GM10266 (cell line): ENCODE measurements at regions not wholly inside any gene's neighbourhood (a gene's known extent, or its start where the extent isn't known, plus 50 kb on each side); places are given as distances from the start of the nearest gene placed in this dataset.

ENCODE experiments used
- DNase-seq: peaks from one replicate; pipeline ENCODE4 v3.0.0; 2012; ENCODE audit errors: extremely low spot score
- TF ChIP-seq, protein P1 (sequence below): IDR thresholded peaks from 2 replicates; pipeline ENCODE4 v1.5.1; 2012; ENCODE audit warnings: mild to moderate bottlenecking, low read depth; ENCODE audit not compliant: control insufficient read depth, insufficient read depth; ENCODE audit errors: missing control alignments

DNA sequence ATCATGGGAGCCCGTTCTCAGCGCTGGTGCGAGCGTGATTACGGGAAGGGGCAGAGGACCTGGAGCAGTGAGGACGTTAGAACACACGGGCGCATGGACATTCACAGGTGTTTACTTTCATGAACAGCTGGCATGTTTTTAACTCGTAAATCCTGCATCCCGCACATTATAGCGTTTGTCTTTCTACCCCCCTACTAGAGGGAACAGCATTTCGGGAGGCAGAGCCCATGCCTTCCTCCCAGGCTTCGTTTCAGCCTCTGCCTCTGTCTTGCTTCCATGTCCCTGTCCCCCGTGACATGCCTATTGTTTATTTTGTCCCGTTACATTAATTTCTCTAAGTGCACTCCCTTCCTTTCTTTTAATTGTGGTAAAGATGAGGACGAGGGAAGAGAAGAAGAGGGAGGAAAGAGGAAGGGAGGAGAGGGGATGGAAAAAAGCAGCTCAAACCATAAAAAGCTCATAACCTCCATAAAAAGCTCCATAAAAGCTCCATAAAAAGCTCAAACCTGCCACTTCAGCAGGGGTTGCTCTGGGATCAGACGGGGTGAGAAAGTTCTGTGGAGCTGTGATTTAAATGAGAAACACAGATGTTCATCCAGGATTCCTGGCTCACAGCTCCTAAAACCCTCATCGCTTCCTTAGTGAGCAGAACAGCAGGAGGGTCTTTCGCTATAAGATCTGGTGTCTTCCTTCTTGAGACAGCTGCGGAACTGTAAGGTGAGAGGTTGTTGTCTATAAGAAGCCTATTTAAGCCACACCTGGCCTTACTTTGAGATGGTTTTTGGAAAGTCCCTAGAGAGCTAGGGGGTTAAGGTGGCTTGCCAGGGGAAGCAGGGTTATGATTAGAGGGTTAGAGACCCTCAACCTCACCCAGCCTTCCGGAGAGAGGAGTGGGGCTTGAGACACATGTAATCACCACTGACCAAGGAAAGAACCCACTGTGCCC, 66.6 kb upstream of the SNTG2 start:
- DNase-seq, result no peak
- TF ChIP-seq, protein P1, sequence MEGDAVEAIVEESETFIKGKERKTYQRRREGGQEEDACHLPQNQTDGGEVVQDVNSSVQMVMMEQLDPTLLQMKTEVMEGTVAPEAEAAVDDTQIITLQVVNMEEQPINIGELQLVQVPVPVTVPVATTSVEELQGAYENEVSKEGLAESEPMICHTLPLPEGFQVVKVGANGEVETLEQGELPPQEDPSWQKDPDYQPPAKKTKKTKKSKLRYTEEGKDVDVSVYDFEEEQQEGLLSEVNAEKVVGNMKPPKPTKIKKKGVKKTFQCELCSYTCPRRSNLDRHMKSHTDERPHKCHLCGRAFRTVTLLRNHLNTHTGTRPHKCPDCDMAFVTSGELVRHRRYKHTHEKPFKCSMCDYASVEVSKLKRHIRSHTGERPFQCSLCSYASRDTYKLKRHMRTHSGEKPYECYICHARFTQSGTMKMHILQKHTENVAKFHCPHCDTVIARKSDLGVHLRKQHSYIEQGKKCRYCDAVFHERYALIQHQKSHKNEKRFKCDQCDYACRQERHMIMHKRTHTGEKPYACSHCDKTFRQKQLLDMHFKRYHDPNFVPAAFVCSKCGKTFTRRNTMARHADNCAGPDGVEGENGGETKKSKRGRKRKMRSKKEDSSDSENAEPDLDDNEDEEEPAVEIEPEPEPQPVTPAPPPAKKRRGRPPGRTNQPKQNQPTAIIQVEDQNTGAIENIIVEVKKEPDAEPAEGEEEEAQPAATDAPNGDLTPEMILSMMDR, result no peak

DNA sequence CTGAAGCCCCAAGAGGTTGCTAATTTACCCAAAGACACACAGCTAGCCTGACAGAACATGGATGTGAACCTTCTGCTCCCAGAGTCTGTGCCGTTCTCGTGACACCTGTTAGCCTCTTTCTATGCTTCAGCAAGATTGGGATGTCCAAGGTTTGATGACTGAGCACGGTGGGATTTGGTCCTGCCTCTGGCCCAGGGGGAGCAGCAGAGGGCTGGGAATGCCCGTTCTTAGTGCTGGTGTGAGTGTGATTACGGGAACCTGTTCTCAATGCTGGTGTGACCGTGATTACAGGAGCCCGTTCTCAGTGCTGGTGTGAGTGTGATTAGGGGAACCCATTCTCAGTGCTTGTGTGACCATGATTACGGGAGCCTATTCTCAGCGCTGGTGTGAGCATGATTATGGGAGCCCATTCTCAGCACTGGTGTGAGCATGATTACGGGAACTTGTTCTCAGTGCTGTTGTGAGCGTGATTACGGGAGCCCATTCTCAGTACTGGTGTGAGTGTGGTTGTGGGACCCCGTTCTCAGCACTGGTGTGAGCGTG, 67.3 kb upstream of the SNTG2 start:
- no peak for DNase-seq
- TF ChIP-seq, protein P1, result no peak

- no peak for DNase-seq
Observed at GRCh38 chr2:881204-881918, 69.3 kb upstream of the SNTG2 start.

DNA sequence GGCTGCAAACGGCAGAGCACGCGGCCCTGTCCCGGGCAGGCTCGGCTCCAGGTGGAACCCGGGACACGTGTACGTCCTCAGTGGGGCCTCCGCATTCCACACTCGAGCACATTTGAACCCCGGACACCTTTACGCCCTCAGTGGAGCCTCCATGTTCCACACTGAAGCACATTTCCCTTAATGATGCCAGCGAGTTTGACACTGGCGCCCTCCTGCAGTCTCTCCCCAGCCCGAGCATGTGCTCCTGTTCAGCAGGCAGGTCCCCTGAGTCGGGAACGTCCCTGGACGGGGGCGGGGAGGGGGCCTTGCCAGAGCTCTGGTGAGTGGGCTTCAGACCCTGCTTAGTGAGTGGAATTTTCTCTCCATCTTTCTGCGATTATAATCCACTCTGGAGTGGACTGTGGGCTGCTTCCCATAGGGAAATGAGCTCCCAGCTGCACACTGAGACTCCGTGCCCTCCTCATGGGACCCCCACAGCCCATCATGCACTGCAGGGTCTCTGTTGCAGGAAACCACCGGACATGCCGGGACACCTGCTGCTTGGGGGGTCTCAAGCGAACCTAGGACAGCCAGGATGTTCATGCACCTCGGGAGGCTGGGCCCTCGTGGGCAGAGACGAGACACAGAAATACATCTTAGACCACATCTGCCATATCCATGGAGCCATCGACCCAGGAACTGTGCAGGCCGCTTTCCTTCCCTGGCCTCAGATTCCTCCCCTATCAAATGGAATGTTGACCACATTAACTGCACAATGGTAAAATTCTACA, 70.3 kb upstream of the SNTG2 start:
- TF ChIP-seq, protein P1, result no peak
- no peak for DNase-seq

More at GRCh38 chr2:881204-881918, 69.3 kb upstream of the SNTG2 start:
- TF ChIP-seq, protein P1, result no peak

DNA sequence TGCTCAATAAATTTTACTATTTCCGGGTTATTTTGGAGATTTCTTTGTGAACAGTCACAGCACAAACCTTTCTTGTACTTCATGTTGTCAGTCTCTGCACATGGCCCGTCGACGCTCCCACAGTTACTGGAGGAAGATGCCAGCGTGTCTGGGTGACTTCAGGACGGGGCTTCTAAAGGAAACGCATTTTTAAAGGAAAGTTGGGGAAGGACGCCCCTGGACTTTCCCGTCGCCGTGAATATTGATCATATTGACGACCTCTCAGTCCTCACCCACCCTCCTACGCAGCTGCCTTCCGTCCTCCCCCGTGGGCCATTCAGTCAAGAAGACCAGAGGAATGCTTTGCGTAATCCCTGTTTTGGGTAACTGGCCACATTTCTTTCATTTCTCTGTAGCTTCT, 71.1 kb upstream of the SNTG2 start:
- DNase-seq, result no peak
- TF ChIP-seq, protein P1, result no peak

DNA sequence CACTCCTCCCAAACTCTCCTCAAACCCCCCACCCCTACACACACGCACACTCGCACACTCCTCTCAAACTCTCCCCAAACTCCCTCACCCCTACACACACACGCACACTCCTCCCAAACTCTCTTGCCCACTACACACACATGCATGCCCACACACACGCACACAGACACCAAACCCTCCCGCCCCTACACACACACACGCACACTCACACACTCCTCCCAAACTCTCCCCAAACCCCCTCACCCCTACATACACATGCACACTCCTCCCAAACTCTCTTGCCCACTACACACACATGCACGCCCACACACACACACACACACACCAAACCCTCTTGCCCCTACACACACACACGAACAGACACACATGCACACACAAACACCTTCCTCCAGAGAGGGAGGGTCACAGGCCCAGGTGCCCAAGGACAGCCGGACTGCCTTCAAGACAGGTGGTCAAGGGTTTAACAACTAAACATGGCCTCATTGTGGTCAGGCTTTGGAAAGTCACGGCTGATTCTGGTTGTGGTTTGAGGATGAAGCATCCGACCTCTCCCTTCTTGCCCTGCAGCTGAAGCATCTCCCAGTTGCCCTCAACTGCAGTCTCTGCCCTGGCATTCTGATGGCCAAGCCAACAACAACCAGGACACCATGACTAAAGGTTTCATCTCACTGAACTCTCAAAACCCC, 72.3 kb upstream of the SNTG2 start:
- TF ChIP-seq, protein P1, result no peak
- DNase-seq, result no peak
